Right cardiac atrium (tissue), 5 donors: ENCODE measurements at regions not wholly inside any gene's neighbourhood (a gene's known extent, or its start where the extent isn't known, plus 50 kb on each side); places are given as distances from the start of the nearest gene placed in this dataset.

Experiments
- ATAC-seq, 2 donors: fragments of 200-7000 bp; cut with Tn5 transposase; one replicate each; pipeline versions ENCODE4 v1.8.0 to v1.9.1; 2020; ENCODE audit warnings: moderate library complexity in 2 of 2, mild to moderate bottlenecking in 1 of 2
- DNase-seq, 3 donors: peaks; one replicate each; pipeline ENCODE4 v3.0.0-alpha.2; 2020
- H3K27ac ChIP-seq: one replicate; pipeline ENCODE4 v1.5.1; 2013; ENCODE audit warnings: mild to moderate bottlenecking, low read length, control low read depth, moderate library complexity
- H3K27me3 ChIP-seq: one replicate; pipeline ENCODE4 v1.6.1; 2013; ENCODE audit not compliant: control insufficient read depth, insufficient read depth
- H3K4me1 ChIP-seq: one replicate; pipeline ENCODE4 v1.6.1; 2013; ENCODE audit warnings: low read length; ENCODE audit not compliant: control insufficient read depth, insufficient read depth
- H3K4me3 ChIP-seq: one replicate; pipeline ENCODE4 v1.5.1; 2013; ENCODE audit warnings: low read length, control low read depth
- H3K9me3 ChIP-seq: one replicate; pipeline ENCODE4 v1.6.1; 2013; ENCODE audit warnings: low read length; ENCODE audit not compliant: control insufficient read depth
- WGBS: extraction: QIAGEN DNeasy Blood & Tissue Kit; methylation state at CpG from one replicate; pipeline ENCODE4 v1.1.7; 2013; 5-methylcytosine and 5-hydroxymethylcytosine counted together
- intact Hi-C, 4 donors: fragments of 100-400 bp; cut with DNase I; formaldehyde crosslinking; loops; one replicate each; pipeline versions ENCODE4 v1.11.0 to v1.14.0; 2022 to 2023
- donor health status: healthy with polysubstance abuse.
- donor health status: DM: no; HTN: yes; CAD: no.
- donor health status: DM: no; HTN: no; CAD: no.
- donor health status: DM: no; HTN: yes; CAD: no; lungs with severe emphysema.
- donor health status: DM: yes; HTN: yes; CAD: no.

DNA sequence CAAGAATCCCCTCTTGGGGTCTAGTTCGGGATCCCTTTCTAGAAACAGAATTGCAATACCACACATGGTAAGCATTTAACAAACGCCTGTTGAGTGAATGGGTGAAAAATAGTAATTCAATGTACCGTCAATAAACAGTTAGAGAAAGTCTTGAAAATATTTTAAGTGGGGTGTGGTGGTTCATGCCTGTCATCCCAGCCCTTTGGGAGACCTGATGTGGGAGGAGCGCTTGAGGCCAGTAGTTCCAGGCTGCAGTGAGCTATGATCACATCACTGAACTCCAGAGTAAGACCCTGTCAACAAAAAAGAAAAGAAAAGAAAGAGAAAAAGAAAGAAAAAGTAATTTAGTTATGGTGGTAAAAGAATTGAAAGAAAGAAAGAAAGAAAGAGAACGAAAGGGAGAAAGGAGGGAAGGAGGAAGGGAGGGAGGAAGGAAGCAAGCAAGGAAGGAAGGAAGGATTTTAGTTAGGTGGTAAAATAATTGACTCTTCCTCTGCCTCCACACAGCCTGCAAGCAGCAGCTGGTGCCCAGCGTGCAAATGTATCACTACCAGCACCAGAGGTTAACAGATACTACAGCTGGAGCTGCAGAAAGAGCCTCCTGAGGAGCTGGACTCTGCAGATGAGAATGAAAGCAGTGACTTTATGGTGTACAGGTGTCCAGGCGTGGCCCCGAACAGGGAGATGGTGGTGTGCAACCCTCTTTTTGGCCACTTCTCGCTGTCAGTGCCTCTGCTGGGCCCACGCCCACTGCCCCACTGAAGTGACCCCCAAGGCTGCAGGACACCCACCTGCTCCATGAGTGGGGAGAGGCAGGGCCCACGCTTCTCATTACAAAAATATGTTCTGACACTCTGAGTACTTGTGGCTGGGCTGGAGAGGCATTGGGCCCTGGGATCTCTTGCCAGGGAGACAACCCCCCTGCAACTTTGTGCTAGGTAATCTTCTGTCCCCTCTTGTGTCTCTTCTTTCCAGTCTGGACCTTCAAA is 135.4 kb downstream of the BAMBI start:
- intact Hi-C loops, result no loop called here
- Histone ChIP-seq H3K4me3 (no peak overlapping the region), H3K27me3 (no peaks in the 10 kb centered on the region), H3K27ac (no peak overlapping the region), H3K9me3 (no peaks in the 10 kb centered on the region), H3K4me1 (peaks cover 2% of the 10 kb centered on the region)
- DNase-seq (no peak), ATAC-seq (no peak)
- 78% methylated on average over 11 of the region's 11 CpGs for WGBS

DNA sequence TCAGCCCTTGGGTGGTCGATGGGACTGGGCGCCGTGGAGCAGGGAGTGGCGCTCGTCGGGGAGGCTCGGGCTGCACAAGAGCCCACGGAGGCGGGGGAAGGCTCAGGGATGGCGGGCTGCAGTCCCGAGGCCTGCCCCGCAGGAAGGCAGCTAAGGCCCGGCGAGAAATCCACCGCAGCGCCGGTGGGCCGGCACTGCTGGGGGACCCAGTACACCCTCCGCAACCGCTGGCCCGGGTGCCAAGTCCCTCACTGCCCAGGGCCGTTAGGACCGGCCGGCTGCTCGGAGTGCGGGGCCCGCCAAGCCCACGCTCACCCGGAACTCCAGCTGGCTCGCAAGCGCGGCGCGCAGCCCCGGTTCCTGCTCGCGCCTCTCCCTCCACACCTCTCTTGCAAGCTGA is 138.4 kb downstream of the BAMBI start:
- no peaks in the 10 kb centered on the region for H3K27me3 ChIP-seq
- H3K4me1 ChIP-seq, result no peaks in the 10 kb centered on the region
- no peak for ATAC-seq
- H3K4me3 ChIP-seq, result no peak overlapping the region
- 99% methylated on average over 37 of the region's 37 CpGs for WGBS
- no peak for DNase-seq
- H3K27ac ChIP-seq, result no peak overlapping the region
- intact Hi-C loops, result no loop called here
- no peaks in the 10 kb centered on the region for H3K9me3 ChIP-seq

DNA sequence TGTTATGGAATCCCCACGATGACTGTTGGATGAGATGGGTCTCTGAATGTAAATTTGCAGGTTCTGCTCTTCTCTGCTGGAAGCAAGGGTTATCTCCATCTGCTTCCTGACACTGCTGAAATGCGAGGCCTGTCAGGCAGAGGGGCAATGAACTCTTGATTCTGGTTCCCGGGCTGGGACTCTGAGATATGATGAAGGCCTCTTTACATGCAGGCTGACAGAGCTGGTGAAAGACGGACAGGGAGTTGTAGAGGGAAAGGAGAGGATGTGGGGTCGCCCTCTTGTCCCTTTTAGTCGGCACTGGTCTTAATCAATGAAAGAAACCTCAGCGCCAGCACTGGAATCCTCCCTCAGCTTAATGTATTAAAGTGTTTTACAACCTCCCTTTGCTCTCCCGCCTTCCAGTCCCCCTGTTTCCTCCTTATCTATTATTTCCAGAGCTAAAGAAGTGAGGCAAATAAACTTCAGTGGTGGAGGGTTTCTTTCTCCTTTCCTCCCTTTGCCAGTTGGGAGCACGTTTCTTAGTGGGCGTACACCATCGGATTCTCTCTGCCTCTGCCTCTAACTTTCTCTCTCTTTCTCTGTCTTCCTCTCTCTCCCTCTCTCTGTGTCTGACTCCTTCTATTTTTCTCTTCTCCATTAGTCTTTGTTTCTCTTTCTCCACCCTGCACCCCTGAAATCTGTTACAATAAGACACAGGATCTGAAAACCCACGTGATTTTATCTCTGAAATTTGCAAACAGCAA is 145.6 kb downstream of the BAMBI start:
- no peak for DNase-seq
- Histone ChIP-seq H3K4me3 (no peak overlapping the region), H3K9me3 (no peaks in the 10 kb centered on the region), H3K4me1 (no peaks in the 10 kb centered on the region), H3K27me3 (no peaks in the 10 kb centered on the region), H3K27ac (no peak overlapping the region)
- WGBS, result 44% methylated on average over 12 of the region's 12 CpGs
- ATAC-seq, result no peak
- intact Hi-C loops, result no loop called here

DNA sequence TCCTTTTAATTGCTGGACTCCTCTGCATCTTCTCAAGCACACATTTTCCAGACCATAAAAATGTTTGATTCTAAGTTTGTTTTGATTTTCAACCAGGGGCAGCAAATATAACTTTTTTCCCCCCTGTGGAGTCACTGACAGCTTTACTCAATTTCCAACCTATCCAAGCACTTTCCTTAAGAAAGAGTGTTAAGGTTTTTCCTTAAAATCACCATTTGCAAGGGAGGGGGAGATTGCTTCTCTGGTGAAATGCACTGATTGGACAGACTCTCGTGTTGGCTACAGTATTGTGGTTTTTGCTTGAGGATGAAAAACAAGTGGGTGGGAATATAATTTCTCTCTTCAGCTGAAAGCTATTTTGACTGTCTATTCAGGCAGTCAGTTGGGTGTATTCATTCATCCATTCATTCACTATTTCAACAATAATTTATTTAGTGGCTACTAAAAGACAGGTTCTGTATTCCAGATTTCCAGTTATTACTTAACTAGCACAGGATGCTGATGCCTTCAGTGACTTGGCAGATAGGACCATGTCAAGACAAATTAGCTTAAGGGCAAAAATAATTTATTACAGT is 146.3 kb downstream of the BAMBI start:
- H3K27ac ChIP-seq, result no peak overlapping the region
- no peaks in the 10 kb centered on the region for H3K4me1 ChIP-seq
- no peaks in the 10 kb centered on the region for H3K27me3 ChIP-seq
- intact Hi-C loops, result no loop called here
- WGBS, result 56% methylated on average over 1 of the region's 1 CpG
- H3K9me3 ChIP-seq, result no peaks in the 10 kb centered on the region
- ATAC-seq (peak in 1 of 2 donors; percentile 24), DNase-seq (no peak)
- no peak overlapping the region for H3K4me3 ChIP-seq

DNA sequence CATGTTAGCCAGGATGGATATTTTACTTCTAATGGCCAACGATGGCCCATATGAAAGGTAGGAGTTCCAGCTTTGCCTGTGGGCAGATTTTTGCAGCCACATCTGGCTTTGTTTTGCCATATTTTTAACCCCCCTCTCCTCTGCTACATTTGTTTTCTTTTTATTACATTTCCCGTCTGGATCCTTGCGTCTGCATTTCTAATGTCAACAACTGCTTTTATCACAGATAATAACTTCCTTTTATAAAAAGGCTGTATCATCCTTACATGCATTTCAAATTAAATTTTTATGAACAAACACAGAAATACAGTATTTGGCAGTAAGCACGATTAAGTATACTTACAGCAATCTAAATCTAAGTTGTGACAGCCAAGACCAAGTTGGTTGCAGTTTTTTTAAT is 156.0 kb downstream of the BAMBI start:
- H3K27ac ChIP-seq, result no peak overlapping the region
- ATAC-seq, result no peak
- H3K9me3 ChIP-seq, result no peaks in the 10 kb centered on the region
- intact Hi-C loops, result no loop called here
- 41% methylated on average over 4 of the region's 4 CpGs for WGBS
- no peak overlapping the region for H3K4me3 ChIP-seq
- no peak for DNase-seq
- no peaks in the 10 kb centered on the region for H3K27me3 ChIP-seq
- peaks cover 4% of the 10 kb centered on the region for H3K4me1 ChIP-seq

DNA sequence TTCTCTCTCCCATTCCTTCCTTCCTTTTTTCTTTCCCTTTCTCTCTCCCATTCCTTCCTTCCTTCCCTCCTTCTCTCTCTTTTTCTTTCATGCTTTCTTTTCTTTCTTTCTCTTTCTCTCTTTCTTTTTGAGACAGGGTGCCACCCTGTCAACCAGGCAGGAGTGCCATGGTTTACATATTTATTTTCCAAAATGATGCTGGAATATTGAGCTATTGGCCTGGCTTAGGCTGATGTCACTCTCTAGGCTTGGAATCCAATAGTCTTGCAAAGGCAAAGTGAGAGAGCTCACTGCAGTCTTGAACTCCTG is 159.1 kb downstream of the BAMBI start:
- Histone ChIP-seq H3K4me1 (peaks cover 8% of the 10 kb centered on the region), H3K4me3 (no peak overlapping the region), H3K27me3 (no peaks in the 10 kb centered on the region), H3K9me3 (no peaks in the 10 kb centered on the region), H3K27ac (no peak overlapping the region)
- DNase-seq (no peak), ATAC-seq (no peak)
- intact Hi-C loops, result no loop called here

DNA sequence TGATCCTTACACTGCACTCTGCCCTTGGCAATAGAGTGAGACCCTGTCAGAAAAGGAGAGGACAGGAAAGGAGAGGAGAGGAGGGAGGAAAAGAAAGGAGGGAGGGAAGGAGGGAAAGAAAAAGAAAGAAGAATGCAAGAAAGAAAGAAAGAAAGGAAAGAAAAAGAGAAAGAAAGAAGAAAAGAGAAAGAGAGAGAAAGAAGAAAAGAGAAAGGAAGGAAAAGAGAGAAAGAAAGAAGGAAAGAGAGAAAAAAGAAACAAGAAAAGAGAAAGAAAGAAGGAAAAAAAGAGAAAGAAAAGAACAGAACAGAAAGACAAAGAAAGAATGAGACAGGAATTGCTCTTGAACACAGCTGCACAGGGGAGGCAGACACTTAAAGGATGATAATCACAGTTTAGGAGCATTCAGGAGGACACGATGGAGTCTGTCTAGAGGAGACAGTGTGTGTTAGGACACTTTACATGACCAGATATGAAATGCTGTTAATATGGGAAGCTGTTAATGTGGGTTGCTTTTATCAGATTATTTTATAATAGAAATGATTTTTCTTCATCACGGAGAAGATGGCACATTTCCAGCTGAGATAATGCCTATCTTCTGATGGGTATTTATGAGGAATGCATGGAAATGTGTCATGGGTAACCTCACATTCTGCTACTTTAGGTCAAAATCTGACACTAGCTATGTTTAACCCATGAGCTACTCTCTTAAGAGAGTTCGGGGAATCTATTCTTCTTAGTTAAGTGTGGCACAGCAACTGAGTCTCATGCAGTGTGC is 160.5 kb downstream of the BAMBI start:
- H3K27ac ChIP-seq, result no peak overlapping the region
- ATAC-seq (no peak), DNase-seq (no peak)
- WGBS, result 48% methylated on average over 3 of the region's 3 CpGs
- intact Hi-C loops, result no loop called here
- peaks cover 9% of the 10 kb centered on the region for H3K4me1 ChIP-seq
- no peak overlapping the region for H3K4me3 ChIP-seq
- no peaks in the 10 kb centered on the region for H3K27me3 ChIP-seq
- H3K9me3 ChIP-seq, result no peaks in the 10 kb centered on the region

DNA sequence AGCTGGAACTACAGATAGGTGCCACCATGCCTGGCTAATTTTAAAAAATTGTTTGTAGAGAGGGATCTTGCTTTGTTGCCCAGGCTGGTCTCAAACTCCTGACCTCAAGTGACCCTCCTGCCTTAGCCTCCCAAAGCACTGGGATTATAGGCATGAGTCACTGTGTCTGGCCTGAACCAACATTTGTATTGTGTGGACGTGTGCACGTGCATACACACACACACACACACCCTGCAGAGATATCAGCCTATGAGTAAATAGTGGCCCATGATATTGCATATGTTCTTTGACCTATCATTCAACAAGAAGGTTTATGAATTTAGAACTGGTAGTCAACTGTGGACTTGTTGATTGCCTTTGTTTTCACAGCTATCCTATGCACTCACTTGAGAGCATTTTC is 161.6 kb downstream of the BAMBI start:
- Histone ChIP-seq H3K27ac (peak overlapping the region; percentile 6), H3K4me1 (peaks cover 9% of the 10 kb centered on the region), H3K27me3 (no peaks in the 10 kb centered on the region), H3K4me3 (no peak overlapping the region), H3K9me3 (no peaks in the 10 kb centered on the region)
- intact Hi-C loops, result no loop called here
- ATAC-seq (peak in 1 of 2 donors; percentile 61), DNase-seq (no peak)
- WGBS, result 39% methylated on average over 2 of the region's 2 CpGs

DNA sequence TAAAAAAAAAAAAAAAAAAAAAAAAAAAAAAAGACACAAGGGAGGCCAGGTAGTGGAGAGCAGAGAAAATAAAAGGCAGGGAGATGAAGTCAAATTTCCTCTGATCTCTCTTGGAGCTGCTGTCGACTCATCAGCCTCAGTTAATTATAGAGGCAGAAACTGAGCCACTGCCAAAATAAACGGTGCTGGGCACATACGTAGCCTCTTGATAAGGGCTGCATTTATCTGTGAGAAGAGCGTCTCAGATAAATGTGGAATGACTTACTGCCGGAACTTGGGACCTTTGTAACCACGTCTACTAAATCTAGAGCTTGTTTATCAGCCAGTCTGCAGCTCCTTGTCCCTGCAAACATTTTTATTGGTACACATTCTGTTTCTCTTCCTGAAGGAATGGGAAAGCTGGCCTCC is 162.3 kb downstream of the BAMBI start:
- Histone ChIP-seq H3K4me3 (no peak overlapping the region), H3K27ac (peak overlapping the region; percentile 58), H3K4me1 (peaks cover 9% of the 10 kb centered on the region), H3K9me3 (no peaks in the 10 kb centered on the region), H3K27me3 (no peaks in the 10 kb centered on the region)
- peak; percentile 92 to 93 for ATAC-seq
- intact Hi-C loops, result no loop called here
- WGBS, result 10% methylated on average over 6 of the region's 6 CpGs
- DNase-seq, result peak in 2 of 3 donors; percentile 33 to 71

DNA sequence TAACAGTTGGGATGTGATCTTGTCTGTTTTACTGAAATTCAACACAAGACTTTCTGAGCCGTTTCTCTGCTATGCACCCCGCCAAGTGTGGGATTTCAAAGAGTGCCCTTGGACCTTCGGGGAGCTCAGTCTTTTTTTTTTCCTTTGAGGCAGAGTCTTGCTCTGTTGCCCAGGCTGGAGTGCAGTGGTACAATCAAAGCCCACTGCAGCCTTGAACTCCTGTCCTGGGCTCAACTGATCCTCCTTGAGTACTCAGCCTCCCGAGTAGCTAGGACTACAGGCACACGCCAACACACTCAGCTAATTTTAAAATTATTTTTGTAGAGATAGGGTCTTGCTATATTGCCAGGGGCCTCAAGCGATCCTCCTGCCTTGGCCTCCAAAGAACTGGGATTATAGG is 162.9 kb downstream of the BAMBI start:
- H3K27ac ChIP-seq, result peak overlapping the region; percentile 72
- intact Hi-C loops, result no loop called here
- peaks cover 2% of the 10 kb centered on the region for H3K9me3 ChIP-seq
- DNase-seq (no peak), ATAC-seq (no peak)
- 62% methylated on average over 6 of the region's 6 CpGs for WGBS
- no peaks in the 10 kb centered on the region for H3K27me3 ChIP-seq
- H3K4me3 ChIP-seq, result no peak overlapping the region
- peaks cover 9% of the 10 kb centered on the region for H3K4me1 ChIP-seq
